Upper lobe of left lung (tissue), 6 donors: ENCODE measurements at regions not wholly inside any gene's neighbourhood (a gene's known extent, or its start where the extent isn't known, plus 50 kb on each side); places are given as distances from the start of the nearest gene placed in this dataset.

Source experiments
- ATAC-seq, 2 donors: fragments of 200-7000 bp; cut with Tn5 transposase; one replicate each; pipeline ENCODE4 v1.9.1; 2022; ENCODE audit warnings: mild to moderate bottlenecking in 2 of 2, moderate library complexity in 2 of 2; ENCODE audit not compliant: low FRiP score in 2 of 2
- DNase-seq, 2 donors: peaks; one replicate each; pipeline ENCODE4 v3.0.0-alpha.2; 2019 to 2020
- H3K27ac ChIP-seq, 4 donors: fragments of 200-600 bp; sonication (generic); one replicate each; pipeline ENCODE4 v1.5.1; 2016 to 2019
- H3K27me3 ChIP-seq, 4 donors: fragments of 200-600 bp; sonication (generic); one replicate each; pipeline ENCODE4 v1.5.1; 2017 to 2019
- H3K36me3 ChIP-seq, 4 donors: fragments of 200-600 bp; sonication (generic); one replicate each; pipeline ENCODE4 v1.5.1; 2016 to 2019
- H3K4me1 ChIP-seq, 4 donors: fragments of 200-600 bp; sonication (generic); one replicate each; pipeline ENCODE4 v1.5.1; 2018 to 2019
- H3K4me3 ChIP-seq, 4 donors: fragments of 200-600 bp; sonication (generic); one replicate each; pipeline ENCODE4 v1.5.1; 2017 to 2019; ENCODE audit warnings: mild to moderate bottlenecking in 2 of 4, moderate library complexity in 1 of 4
- H3K9me3 ChIP-seq, 4 donors: fragments of 200-600 bp; sonication (generic); one replicate each; pipeline ENCODE4 v1.5.1; 2018 to 2019
- EP300 ChIP-seq, 4 donors: sonication (generic); formaldehyde crosslinking; IDR thresholded peaks; one replicate each; pipeline ENCODE4 v1.5.1; 2017; ENCODE audit warnings: antibody characterized with exemption in 4 of 4, control low read depth in 2 of 4
- POLR2A ChIP-seq, 4 donors: fragments of 450-650 bp; IDR thresholded peaks; one replicate each; pipeline ENCODE4 v1.5.1; 2016 to 2017; ENCODE audit warnings: antibody characterized with exemption in 4 of 4, mild to moderate bottlenecking in 2 of 4
- POLR2AphosphoS5 ChIP-seq, 2 donors: sonication (generic); formaldehyde crosslinking; IDR thresholded peaks; one replicate each; pipeline ENCODE4 v1.5.1; 2017; ENCODE audit warnings: antibody characterized with exemption in 2 of 2
- WGBS, 2 donors: methylation state at CpG; one replicate each; pipeline ENCODE4 v1.1.5; 2017 to 2018; 5-methylcytosine and 5-hydroxymethylcytosine counted together
- TF ChIP-seq, protein P1 (sequence below), 6 experiments: fragments of 450-650 bp in 4 of 6; fragments of 200-600 bp in 2 of 6; sonication (generic) in 2 of 6; IDR thresholded peaks; one replicate each; pipeline ENCODE4 v1.5.1; 2016 to 2019; ENCODE audit warnings: antibody characterized with exemption in 6 of 6
- donor health status: DM: no; HTN: no; CAD: no; lungs with moderate emphysema.
- donor health status: DM: no; HTN: yes; CAD: no; lungs with severe emphysema.

DNA sequence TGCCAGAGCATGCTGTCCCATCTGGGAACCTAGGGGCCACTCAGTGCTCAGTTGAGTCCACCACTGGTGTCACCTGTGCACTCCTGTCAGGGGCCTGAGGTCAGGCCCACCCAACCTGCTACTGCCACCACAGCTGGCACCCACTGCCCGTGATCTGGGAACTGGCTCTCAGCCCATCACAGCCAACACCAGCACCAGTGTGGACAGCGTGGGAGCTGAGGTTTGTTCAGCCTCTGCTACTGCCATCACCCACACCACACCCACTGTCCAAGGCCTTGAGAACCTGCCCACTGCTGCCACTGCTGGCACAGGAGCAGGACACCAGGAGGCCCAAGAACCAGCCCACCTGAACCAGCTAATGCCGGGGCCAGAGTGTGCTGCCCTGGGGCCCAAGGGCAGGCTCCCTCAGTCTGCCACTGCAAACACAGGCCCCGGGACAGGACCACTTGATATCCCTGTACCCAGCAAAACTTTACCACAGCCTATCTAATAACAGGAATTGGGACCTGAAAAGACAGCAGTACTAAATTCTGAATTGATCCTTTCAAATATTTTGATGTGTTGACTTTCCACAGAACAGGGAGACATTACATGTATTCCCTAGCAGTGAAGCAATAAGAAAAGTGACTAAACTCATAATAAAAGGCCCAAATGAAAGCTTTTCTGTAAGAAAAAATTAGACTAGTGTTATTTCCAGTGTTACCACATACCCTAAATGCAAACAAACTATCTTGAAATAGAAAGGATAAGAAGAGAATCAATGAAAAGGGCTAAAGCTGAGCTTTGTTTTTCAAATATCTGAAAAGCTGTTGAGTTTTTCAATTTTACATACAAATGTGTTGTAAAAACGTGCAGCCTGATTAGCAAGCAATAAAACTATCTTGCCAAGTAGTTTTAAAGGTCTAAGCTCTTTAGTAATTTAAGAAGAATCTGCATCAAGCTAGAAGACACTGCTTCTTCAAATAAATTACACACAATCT, 640.7 kb downstream of the METTL4 start:
- 68 to 83% methylated on average over 4 to 5 of the region's 5 CpGs for WGBS, 2 donors
- H3K4me3 ChIP-seq = no peak overlapping the region
- H3K27me3 ChIP-seq = no peaks in the 10 kb centered on the region
- no peaks in the 10 kb centered on the region for H3K36me3 ChIP-seq
- no peak overlapping the region for H3K27ac ChIP-seq
- no peaks in the 10 kb centered on the region for H3K9me3 ChIP-seq
- H3K4me1 ChIP-seq = no peaks in the 10 kb centered on the region
- no peak for TF ChIP-seq POLR2AphosphoS5 (IDR thresholded peaks at IDR 0.05)
- TF ChIP-seq, protein P1, sequence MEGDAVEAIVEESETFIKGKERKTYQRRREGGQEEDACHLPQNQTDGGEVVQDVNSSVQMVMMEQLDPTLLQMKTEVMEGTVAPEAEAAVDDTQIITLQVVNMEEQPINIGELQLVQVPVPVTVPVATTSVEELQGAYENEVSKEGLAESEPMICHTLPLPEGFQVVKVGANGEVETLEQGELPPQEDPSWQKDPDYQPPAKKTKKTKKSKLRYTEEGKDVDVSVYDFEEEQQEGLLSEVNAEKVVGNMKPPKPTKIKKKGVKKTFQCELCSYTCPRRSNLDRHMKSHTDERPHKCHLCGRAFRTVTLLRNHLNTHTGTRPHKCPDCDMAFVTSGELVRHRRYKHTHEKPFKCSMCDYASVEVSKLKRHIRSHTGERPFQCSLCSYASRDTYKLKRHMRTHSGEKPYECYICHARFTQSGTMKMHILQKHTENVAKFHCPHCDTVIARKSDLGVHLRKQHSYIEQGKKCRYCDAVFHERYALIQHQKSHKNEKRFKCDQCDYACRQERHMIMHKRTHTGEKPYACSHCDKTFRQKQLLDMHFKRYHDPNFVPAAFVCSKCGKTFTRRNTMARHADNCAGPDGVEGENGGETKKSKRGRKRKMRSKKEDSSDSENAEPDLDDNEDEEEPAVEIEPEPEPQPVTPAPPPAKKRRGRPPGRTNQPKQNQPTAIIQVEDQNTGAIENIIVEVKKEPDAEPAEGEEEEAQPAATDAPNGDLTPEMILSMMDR (IDR thresholded peaks at IDR 0.05) = no peak
- TF ChIP-seq EP300 (IDR thresholded peaks at IDR 0.05) = no peak
- no peak for TF ChIP-seq POLR2A (IDR thresholded peaks at IDR 0.05)
- peak; percentile 23 to 43 for ATAC-seq
- peak in 1 of 2 donors; percentile 49 for DNase-seq

DNA sequence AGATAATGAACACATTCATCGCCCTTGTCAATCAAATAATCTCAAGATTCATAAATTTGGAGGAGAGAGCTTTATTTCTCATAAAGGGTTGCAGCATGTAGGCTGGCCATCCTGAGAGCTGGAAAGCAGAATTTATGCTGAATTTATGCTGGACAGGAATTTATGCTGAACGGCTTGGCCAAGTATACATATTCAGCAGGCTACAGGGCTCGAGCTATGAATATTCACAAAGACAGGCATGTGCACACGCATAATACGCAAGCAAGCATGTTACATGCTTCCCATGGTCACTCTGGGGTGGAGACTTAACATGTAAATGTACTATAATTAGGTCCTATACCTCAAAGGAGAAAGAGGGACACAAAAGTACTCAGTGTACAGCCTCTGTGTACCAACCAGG, 618.8 kb downstream of the METTL4 start:
- WGBS, 2 donors = 65 to 78% methylated on average over 5 of the region's 5 CpGs
- Histone ChIP-seq H3K36me3 (no peaks in the 10 kb centered on the region), H3K27me3 (no peaks in the 10 kb centered on the region), H3K4me3 (no peak overlapping the region), H3K9me3 (no peaks in the 10 kb centered on the region), H3K4me1 (no peaks in the 10 kb centered on the region), H3K27ac (no peak overlapping the region)
- DNase-seq (no peak), ATAC-seq (no peak)
- TF ChIP-seq, protein P1 (IDR thresholded peaks at IDR 0.05) = no peak
- TF ChIP-seq POLR2AphosphoS5 (IDR thresholded peaks at IDR 0.05) (no peak), EP300 (IDR thresholded peaks at IDR 0.05) (no peak), POLR2A (IDR thresholded peaks at IDR 0.05) (no peak)

DNA sequence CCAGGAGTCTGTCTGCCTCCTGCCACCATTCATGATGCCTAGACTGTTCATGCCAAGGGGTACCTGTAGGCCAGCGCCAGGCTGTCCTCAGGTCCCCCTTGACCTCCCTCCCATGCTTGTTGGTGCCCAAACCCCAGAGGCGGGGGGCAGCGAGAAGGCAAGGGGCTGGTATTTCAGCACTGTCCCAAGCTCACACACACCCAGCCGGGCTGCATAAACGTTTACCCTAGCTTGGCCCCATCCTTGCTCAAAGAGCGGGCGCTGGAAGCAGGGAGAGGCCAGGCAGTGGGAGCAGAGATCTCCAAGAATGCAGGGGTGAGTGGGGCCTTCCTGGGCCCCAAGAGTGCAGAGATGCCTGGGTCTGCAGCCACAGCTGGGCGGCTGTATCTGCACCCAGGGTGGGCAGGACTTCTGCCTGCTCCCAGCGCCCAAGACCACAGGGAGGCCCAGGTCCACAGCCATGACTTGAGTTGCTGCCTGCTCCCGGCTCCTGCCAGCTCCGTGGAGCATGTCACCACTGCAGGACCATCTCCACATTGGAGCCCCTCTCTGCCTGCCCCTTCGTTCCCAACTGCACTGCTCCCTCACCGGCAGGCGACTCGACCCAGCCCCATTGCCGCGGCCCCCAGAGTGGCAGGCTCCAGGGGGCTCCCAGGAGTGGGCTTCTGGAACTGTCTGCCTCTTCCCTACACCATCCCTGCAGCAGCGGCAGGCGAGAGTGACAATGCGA, 616.6 kb downstream of the METTL4 start:
- 94 to 95% methylated on average over 11 to 18 of the region's 20 CpGs for whole genome bisulfite sequencing, 2 donors
- no peak overlapping the region for H3K27ac ChIP-seq
- no peaks in the 10 kb centered on the region for H3K27me3 ChIP-seq
- ATAC-seq (peak; percentile 17 to 34), DNase-seq (peak in 1 of 2 donors; percentile 52)
- no peak overlapping the region for H3K4me3 ChIP-seq
- H3K9me3 ChIP-seq = no peaks in the 10 kb centered on the region
- TF ChIP-seq EP300 (IDR thresholded peaks at IDR 0.05) (no peak), POLR2AphosphoS5 (IDR thresholded peaks at IDR 0.05) (no peak), POLR2A (IDR thresholded peaks at IDR 0.05) (no peak)
- TF ChIP-seq, protein P1 (IDR thresholded peaks at IDR 0.05) = no peak
- no peaks in the 10 kb centered on the region for H3K36me3 ChIP-seq
- H3K4me1 ChIP-seq = no peaks in the 10 kb centered on the region

DNA sequence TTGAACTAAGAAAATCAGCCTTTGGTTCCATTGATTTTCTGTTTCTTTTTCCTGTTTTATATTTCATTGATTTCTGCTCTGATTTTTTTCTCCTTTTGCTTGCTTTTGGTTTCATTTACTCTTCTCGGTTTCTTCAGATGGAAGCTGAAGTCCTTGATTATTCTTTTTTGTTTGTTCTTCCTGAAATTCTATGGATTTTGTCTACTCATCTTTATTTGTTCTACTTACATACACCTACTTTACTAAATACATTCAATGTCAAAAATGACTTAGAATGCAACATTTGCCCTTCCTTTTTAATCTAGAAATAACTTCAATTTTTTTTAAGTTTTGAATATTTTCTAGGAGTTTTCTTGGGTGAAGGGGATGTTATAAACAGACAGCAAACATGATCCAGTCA, 612.5 kb downstream of the METTL4 start:
- Histone ChIP-seq H3K4me3 (no peak overlapping the region), H3K4me1 (no peaks in the 10 kb centered on the region), H3K36me3 (no peaks in the 10 kb centered on the region), H3K27me3 (no peaks in the 10 kb centered on the region), H3K9me3 (no peaks in the 10 kb centered on the region), H3K27ac (no peak overlapping the region)
- no peak for ATAC-seq
- TF ChIP-seq EP300 (IDR thresholded peaks at IDR 0.05) (no peak), POLR2AphosphoS5 (IDR thresholded peaks at IDR 0.05) (no peak), POLR2A (IDR thresholded peaks at IDR 0.05) (no peak)
- TF ChIP-seq, protein P1 (IDR thresholded peaks at IDR 0.05) = no peak
- no peak for DNase-seq
- 0 to 38% methylated on average over 1 of the region's 1 CpG for WGBS, 2 donors
